Caco-2 (cell line): ENCODE measurements at regions not wholly inside any gene's neighbourhood (a gene's known extent, or its start where the extent isn't known, plus 50 kb on each side); places are given as distances from the start of the nearest gene placed in this dataset.

Experiments
- BruUV-seq: library from RNA; stranded (reverse); fragments of 400-500 nt; replicated peaks from 2 replicates; lab custom pipeline; 2021; lab: Mats Ljungman, UMichigan
- CTCF ChIA-PET: fragments of 300-600 bp; sonication (Branson Sonifier 250); formaldehyde crosslinking; loops from one replicate; lab custom pipeline; 2022; ENCODE audit warnings: antibody characterized with exemption; lab: Charles Lee
- POLR2A ChIA-PET: fragments of 300-600 bp; sonication (Branson Sonifier 250); formaldehyde crosslinking; loops from one replicate; lab custom pipeline; 2022; ENCODE audit warnings: antibody characterized with exemption; lab: Charles Lee
- DNase-seq, 2 experiments: peaks; one replicate each; pipeline versions ENCODE4 v3.0.0 to v3.0.0-alpha.2; 2020 to 2022
- H3K27me3 ChIP-seq: replicated peaks from 2 replicates; pipeline ENCODE4 v1.6.0; 2011; ENCODE audit warnings: low read length; ENCODE audit not compliant: control insufficient read depth, insufficient read depth
- H3K36me3 ChIP-seq: 2 replicates; pipeline ENCODE4 v1.5.1; 2011; ENCODE audit warnings: low read length; ENCODE audit not compliant: control insufficient read depth, insufficient read depth
- H3K4me1 ChIP-seq: fragments of 250-450 bp; sonication (Bioruptor Pico); 2 replicates; pipeline ENCODE4 v1.5.1; 2020; ENCODE audit warnings: mild to moderate bottlenecking
- H3K4me3 ChIP-seq: 2 replicates; pipeline ENCODE4 v1.5.1; 2011; ENCODE audit warnings: low read depth, mild to moderate bottlenecking, control low read depth, low read length
- H3K9me3 ChIP-seq: fragments of 250-450 bp; sonication (Bioruptor Pico); 2 replicates; pipeline ENCODE4 v1.5.1; 2020; ENCODE audit warnings: mild to moderate bottlenecking, moderate library complexity
- H3K27ac Mint-ChIP-seq: one replicate; pipeline ENCODE4 v1.8.0; 2022; ENCODE audit warnings: mixed read lengths; ENCODE audit not compliant: unreplicated experiment
- H3K27me3 Mint-ChIP-seq: one replicate; pipeline ENCODE4 v1.8.0; 2022; ENCODE audit warnings: mixed read lengths; ENCODE audit not compliant: insufficient read depth, unreplicated experiment
- H3K36me3 Mint-ChIP-seq: one replicate; pipeline ENCODE4 v1.8.0; 2022; ENCODE audit warnings: mild to moderate bottlenecking, mixed read lengths; ENCODE audit not compliant: insufficient read depth, unreplicated experiment
- H3K4me1 Mint-ChIP-seq: one replicate; pipeline ENCODE4 v1.8.0; 2022; ENCODE audit warnings: low read depth, mixed read lengths; ENCODE audit not compliant: unreplicated experiment
- H3K4me3 Mint-ChIP-seq: one replicate; pipeline ENCODE4 v1.8.0; 2022; ENCODE audit warnings: mild to moderate bottlenecking, moderate library complexity, mixed read lengths; ENCODE audit not compliant: unreplicated experiment
- H3K9me3 Mint-ChIP-seq: one replicate; pipeline ENCODE4 v1.8.0; 2022; ENCODE audit warnings: mixed read lengths; ENCODE audit not compliant: unreplicated experiment
- CTCF ChIP-seq, 2 experiments: fragments of 200-600 bp in 1 of 2; IDR thresholded peaks; 1 replicate in 1 of 2; 2 replicates in 1 of 2; pipeline versions ENCODE4 v1.5.1 to v1.8.0; 2011 to 2022; ENCODE audit warnings: antibody characterized with exemption in 1 of 2, control low read depth in 1 of 2, inconsistent platforms in 1 of 2, low read depth in 1 of 2, low read length in 1 of 2, mild to moderate bottlenecking in 1 of 2, moderate library complexity in 1 of 2; ENCODE audit not compliant: insufficient read depth in 1 of 2, severe bottlenecking in 1 of 2, unreplicated experiment in 1 of 2
- intact Hi-C: fragments of 100-400 bp; cut with micrococcal nuclease; formaldehyde crosslinking; loops from one replicate; pipeline ENCODE4 v1.10.0; 2022; ENCODE audit not compliant: unreplicated experiment

DNA sequence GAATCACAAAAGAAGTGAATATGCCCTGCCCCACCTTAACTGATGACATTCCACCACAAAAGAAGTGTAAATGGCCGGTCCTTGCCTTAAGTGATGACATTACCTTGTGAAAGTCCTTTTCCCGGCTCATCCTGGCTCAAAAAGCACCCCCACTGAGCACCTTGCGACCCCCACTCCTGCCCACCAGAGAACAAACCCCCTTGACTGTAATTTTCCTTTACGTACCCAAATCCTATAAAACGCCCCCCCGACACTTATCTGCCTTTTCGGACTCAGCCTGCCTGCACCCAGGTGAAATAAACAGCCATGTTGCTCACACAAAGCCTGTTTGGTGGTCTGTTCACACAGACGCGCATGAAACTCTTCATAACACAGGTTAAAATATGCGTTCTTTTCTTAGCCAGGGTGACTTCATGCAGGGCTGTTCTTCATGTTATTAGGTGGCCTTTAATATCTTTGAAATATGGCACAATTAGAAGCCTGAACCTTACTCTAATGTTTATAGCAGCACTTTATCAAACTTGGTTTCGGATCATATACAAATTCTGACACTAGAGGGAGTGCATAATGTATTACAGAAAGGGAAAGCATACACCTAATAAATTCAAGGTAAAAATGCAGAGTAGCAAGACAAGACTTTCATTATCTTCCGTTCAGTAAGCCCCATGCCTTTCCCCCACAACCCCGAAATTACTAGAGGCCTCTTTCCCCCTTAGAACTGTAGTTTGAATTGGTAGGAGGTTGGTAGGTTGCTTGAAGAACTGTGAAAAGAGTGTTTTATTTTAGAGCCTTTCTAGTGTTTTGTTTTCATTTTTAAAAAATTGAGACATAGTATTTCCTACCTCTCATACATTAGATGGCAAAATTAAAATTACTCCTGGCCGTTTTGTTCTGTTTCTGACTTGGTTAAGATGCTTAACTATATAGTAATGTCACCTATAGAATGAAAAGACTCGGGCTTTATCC lies 117.9 kb downstream of the NPY start:
- Histone ChIP-seq H3K4me3 (no peak overlapping the region), H3K27me3 (no peaks in the 10 kb centered on the region), H3K9me3 (no peaks in the 10 kb centered on the region), H3K36me3 (no peaks in the 10 kb centered on the region), H3K4me1 (peaks cover 11% of the 10 kb centered on the region; the same call in 1 of the 2 replicates)
- no peaks in the 10 kb centered on the region for H3K9me3 Mint-ChIP-seq
- H3K36me3 Mint-ChIP-seq, result no peaks in the 10 kb centered on the region
- no peaks in the 10 kb centered on the region for H3K27me3 Mint-ChIP-seq
- DNase-seq, result peak in 1 of 2 experiments; percentile 20
- H3K27ac Mint-ChIP-seq, result no peak overlapping the region
- intact Hi-C loops, result loop anchor here (1.0 to 10.0 kb wide), 4 partner anchors 93 to 263 kb away; partner anchors contain the start of gene PALS2
- BruUV-seq, result no TSS peak
- CTCF ChIA-PET, result no interaction called here
- peak; percentile 32 to 37 for TF ChIP-seq CTCF (IDR thresholded peaks at IDR 0.05; ENCODE audit: insufficient read depth in 1 of 2, low read depth in 1 of 2, low read length in 1 of 2, severe bottlenecking in 1 of 2, unreplicated experiment in 1 of 2)
- H3K4me3 Mint-ChIP-seq, result no peak overlapping the region
- H3K4me1 Mint-ChIP-seq, result peaks cover 6% of the 10 kb centered on the region
- POLR2A ChIA-PET, result no interaction called here

DNA sequence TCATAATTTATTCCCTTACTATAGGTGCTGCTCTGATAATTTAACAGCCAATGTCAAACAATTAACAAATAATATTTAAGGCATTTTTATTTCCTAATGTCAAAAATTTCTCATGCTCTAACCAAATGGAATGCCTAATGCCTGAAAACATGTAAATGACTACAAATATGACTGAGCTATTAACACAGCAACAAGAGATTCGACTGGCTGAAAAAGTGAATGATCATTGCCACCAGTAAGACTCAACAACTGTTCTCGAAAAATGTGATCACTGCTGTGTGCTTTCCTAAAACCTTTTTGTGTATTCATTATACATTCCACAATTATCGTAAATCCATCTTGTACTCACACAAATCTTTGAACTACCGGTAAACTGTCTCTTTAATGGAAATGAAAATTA lies 118.7 kb downstream of the NPY start:
- Mint-ChIP-seq H3K4me3 (no peak overlapping the region), H3K27me3 (no peaks in the 10 kb centered on the region), H3K4me1 (peaks cover 6% of the 10 kb centered on the region), H3K9me3 (no peaks in the 10 kb centered on the region), H3K27ac (no peak overlapping the region), H3K36me3 (no peaks in the 10 kb centered on the region)
- no TSS peak for BruUV-seq
- CTCF ChIA-PET, result no interaction called here
- intact Hi-C loops, result loop anchor here (1.0 to 10.0 kb wide), 4 partner anchors 92 to 262 kb away; partner anchors contain the start of gene PALS2
- H3K36me3 ChIP-seq, result no peaks in the 10 kb centered on the region
- H3K9me3 ChIP-seq, result no peaks in the 10 kb centered on the region
- no peaks in the 10 kb centered on the region for H3K27me3 ChIP-seq
- DNase-seq, result no peak
- peaks cover 11% of the 10 kb centered on the region; the same call in 1 of the 2 replicates for H3K4me1 ChIP-seq
- H3K4me3 ChIP-seq, result no peak overlapping the region
- no peak for TF ChIP-seq CTCF (IDR thresholded peaks at IDR 0.05; ENCODE audit: insufficient read depth in 1 of 2, low read depth in 1 of 2, low read length in 1 of 2, severe bottlenecking in 1 of 2, unreplicated experiment in 1 of 2)
- POLR2A ChIA-PET, result no interaction called here

DNA sequence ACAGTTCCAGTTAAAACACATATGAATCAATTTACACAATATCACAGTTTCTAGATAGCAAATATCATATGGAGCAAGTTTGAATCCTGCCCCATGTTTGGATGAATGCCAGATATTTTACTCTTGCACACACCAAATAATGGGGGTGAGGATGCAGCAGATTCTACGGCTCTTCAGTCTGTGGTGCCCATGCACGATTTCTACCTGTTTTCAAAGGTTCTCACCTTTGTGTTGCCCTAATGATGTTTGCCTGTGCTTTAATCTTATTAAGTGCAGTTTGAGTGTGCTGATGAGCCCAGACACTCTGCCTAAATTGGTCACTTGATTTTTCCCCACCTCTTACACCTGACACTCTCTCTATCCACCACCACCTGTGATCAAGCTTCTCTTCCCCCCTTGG lies 119.6 kb downstream of the NPY start:
- H3K4me1 ChIP-seq, result peaks cover 11% of the 10 kb centered on the region; the same call in 1 of the 2 replicates
- H3K4me3 Mint-ChIP-seq, result no peak overlapping the region
- H3K9me3 Mint-ChIP-seq, result no peaks in the 10 kb centered on the region
- no peaks in the 10 kb centered on the region for H3K9me3 ChIP-seq
- BruUV-seq, result no TSS peak
- POLR2A ChIA-PET, result no interaction called here
- H3K4me1 Mint-ChIP-seq, result peaks cover 6% of the 10 kb centered on the region
- no peak overlapping the region for H3K27ac Mint-ChIP-seq
- DNase-seq, result no peak
- H3K36me3 ChIP-seq, result no peaks in the 10 kb centered on the region
- no peak overlapping the region for H3K4me3 ChIP-seq
- no peak for TF ChIP-seq CTCF (IDR thresholded peaks at IDR 0.05; ENCODE audit: insufficient read depth in 1 of 2, low read depth in 1 of 2, low read length in 1 of 2, severe bottlenecking in 1 of 2, unreplicated experiment in 1 of 2)
- intact Hi-C loops, result loop anchor here (2.0 to 10.0 kb wide), 3 partner anchors 91 to 261 kb away; partner anchors contain the start of gene PALS2
- H3K27me3 Mint-ChIP-seq, result no peaks in the 10 kb centered on the region
- CTCF ChIA-PET, result no interaction called here
- H3K27me3 ChIP-seq, result no peaks in the 10 kb centered on the region
- H3K36me3 Mint-ChIP-seq, result no peaks in the 10 kb centered on the region
